Glutamatergic neuron (in vitro differentiated cells): ENCODE measurements at regions not wholly inside any gene's neighbourhood (a gene's known extent, or its start where the extent isn't known, plus 50 kb on each side); places are given as distances from the start of the nearest gene placed in this dataset.

Experiments
- DNase-seq: peaks from one replicate; pipeline ENCODE4 v3.0.0; 2022
- H3K27ac Mint-ChIP-seq: one replicate; pipeline ENCODE4 v1.8.0; 2020; ENCODE audit warnings: mild to moderate bottlenecking, mixed read lengths, inconsistent platforms; ENCODE audit not compliant: unreplicated experiment
- H3K27me3 Mint-ChIP-seq: one replicate; pipeline ENCODE4 v1.8.0; 2020; ENCODE audit warnings: mild to moderate bottlenecking, moderate library complexity, mixed read lengths, inconsistent platforms; ENCODE audit not compliant: unreplicated experiment
- H3K36me3 Mint-ChIP-seq: one replicate; pipeline ENCODE4 v1.8.0; 2020; ENCODE audit warnings: mild to moderate bottlenecking, mixed read lengths, inconsistent platforms; ENCODE audit not compliant: unreplicated experiment
- H3K4me1 Mint-ChIP-seq: one replicate; pipeline ENCODE4 v1.8.0; 2020; ENCODE audit warnings: mild to moderate bottlenecking, low read depth, mixed read lengths, inconsistent platforms; ENCODE audit not compliant: unreplicated experiment
- H3K4me3 Mint-ChIP-seq: one replicate; pipeline ENCODE4 v1.8.0; 2020; ENCODE audit warnings: mild to moderate bottlenecking, mixed read lengths, inconsistent platforms; ENCODE audit not compliant: unreplicated experiment
- H3K9me3 Mint-ChIP-seq: one replicate; pipeline ENCODE4 v1.8.0; 2020; ENCODE audit warnings: mild to moderate bottlenecking, moderate library complexity, mixed read lengths, inconsistent platforms; ENCODE audit not compliant: unreplicated experiment
- TF ChIP-seq, protein P1 (sequence below): fragments of 200-600 bp; sonication (generic); IDR thresholded peaks from one replicate; pipeline ENCODE4 v1.5.0; 2021; ENCODE audit not compliant: partially characterized antibody, unreplicated experiment

DNA sequence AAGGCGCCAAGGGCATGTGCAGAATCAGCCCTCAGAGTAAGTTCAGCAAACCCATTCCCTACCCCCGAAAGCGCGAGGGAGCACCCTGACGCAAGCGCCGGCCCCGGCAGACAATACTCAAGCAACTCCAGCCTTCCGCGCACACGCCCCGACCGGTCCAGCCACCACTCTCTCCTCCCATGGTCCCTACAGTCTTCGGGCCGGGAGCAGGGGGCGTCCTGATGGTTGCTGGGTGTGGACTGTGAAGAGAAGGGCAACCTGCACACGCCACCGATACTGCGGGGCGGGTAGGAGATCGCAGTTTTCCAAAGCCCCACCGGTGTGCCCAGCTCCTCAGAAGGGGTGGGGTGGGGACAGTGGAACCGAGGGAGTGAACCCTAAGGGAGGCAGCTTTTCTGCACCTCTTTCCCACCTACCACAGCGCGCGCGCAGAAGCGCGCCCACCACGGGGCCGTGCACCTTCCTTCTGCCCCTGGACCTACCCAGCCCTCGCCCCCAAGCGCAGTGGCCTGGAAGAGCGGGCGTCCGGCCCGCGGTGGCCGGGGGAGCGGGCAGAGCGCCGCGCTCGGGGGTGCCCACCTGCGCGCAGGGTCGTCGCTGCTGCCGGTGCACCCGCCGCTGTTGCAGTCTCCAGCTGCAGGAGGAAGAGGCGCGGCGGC lies 650.2 kb upstream of the DIPK2B start:
- Mint-ChIP-seq H3K27ac (peak overlapping the region; percentile 78), H3K4me3 (peak overlapping the region; percentile 96), H3K36me3 (no peaks in the 10 kb centered on the region), H3K9me3 (peaks cover 2% of the 10 kb centered on the region), H3K4me1 (peaks cover 2% of the 10 kb centered on the region), H3K27me3 (no peaks in the 10 kb centered on the region)
- peak; percentile 49 for DNase-seq
- TF ChIP-seq, protein P1, sequence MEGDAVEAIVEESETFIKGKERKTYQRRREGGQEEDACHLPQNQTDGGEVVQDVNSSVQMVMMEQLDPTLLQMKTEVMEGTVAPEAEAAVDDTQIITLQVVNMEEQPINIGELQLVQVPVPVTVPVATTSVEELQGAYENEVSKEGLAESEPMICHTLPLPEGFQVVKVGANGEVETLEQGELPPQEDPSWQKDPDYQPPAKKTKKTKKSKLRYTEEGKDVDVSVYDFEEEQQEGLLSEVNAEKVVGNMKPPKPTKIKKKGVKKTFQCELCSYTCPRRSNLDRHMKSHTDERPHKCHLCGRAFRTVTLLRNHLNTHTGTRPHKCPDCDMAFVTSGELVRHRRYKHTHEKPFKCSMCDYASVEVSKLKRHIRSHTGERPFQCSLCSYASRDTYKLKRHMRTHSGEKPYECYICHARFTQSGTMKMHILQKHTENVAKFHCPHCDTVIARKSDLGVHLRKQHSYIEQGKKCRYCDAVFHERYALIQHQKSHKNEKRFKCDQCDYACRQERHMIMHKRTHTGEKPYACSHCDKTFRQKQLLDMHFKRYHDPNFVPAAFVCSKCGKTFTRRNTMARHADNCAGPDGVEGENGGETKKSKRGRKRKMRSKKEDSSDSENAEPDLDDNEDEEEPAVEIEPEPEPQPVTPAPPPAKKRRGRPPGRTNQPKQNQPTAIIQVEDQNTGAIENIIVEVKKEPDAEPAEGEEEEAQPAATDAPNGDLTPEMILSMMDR: no peak

DNA sequence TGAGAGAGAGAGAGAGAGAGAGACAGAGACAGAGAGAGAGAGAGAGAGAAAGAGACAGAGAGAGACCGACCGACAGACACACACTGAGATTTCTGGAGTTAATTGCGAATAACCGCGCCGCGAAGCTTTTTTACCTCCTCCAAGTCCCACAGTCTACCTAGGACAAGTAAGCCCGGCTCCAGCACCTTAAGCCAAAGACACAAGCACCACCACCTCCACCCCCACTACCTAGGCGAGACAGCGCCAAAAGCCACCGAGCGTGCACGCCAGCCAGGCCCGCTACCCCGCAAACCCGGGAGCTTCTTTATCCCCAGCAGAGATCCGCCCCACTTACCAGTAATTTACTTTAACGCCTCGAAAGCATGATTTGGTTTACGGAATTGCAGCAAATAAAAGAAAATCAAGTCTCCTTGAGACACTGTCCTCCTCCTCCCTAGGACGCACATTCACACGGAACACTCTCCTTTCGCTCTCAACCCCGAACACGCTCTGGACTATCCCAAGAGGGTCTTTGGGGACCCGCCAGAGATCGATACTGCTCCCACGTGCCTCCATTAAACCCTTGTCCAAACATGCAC lies 649.6 kb upstream of the DIPK2B start:
- H3K9me3 Mint-ChIP-seq: peaks cover 2% of the 10 kb centered on the region
- H3K4me3 Mint-ChIP-seq: peak overlapping the region; percentile 96
- peaks cover 2% of the 10 kb centered on the region for H3K4me1 Mint-ChIP-seq
- no peaks in the 10 kb centered on the region for H3K36me3 Mint-ChIP-seq
- no peaks in the 10 kb centered on the region for H3K27me3 Mint-ChIP-seq
- TF ChIP-seq, protein P1: no peak
- peak overlapping the region; percentile 78 for H3K27ac Mint-ChIP-seq
- DNase-seq: no peak

DNA sequence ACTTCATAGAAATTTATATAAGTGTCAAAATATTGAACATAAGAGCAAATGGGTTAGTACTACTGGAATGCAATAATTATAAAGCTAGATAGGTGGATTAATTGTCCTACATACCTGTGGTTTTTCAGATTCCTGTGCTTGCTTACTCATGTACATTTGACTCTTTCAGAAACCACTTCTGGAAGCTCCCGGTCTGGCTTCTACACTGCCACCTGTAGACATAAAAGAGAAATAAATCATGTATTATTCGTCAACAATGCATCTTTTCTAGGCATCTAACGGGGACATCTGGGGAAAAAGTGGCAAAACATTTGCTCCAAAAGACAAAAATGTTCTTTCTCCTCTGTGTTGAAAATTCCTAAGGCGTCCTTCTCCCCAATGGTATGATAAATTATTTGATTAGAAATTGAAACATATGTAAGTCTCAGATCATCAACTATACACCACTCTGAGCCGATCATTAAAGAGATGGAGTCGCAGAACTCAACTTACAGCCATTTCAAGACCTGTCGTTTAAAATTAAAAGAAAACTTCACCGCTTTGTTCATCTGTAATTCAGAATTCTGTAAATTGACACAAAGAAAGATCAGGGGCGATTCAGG lies 648.7 kb upstream of the DIPK2B start:
- peaks cover 2% of the 10 kb centered on the region for H3K9me3 Mint-ChIP-seq
- no peak for DNase-seq
- TF ChIP-seq, protein P1: no peak
- peaks cover 2% of the 10 kb centered on the region for H3K4me1 Mint-ChIP-seq
- peak overlapping the region; percentile 96 for H3K4me3 Mint-ChIP-seq
- H3K27me3 Mint-ChIP-seq: no peaks in the 10 kb centered on the region
- H3K36me3 Mint-ChIP-seq: no peaks in the 10 kb centered on the region
- H3K27ac Mint-ChIP-seq: no peak overlapping the region

DNA sequence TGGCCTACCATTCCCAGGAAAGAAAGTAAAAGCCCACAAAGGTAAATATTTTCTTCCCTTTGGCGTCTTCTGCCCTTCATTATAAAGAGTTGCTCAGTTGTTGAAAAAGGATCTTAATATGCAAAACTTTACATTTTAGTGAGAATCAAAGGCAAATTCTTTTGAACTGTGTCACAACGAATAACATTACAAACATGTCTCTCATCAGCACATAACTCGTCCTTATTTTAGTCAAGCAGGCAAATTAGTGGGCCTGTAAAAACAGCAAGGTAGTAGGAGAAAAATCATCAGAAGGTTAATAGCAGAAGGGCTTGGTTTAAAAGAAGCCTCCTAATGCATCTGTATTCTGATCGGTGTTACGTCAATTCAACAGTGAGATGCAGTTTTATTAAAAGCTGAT lies 647.3 kb upstream of the DIPK2B start:
- no peaks in the 10 kb centered on the region for H3K27me3 Mint-ChIP-seq
- H3K9me3 Mint-ChIP-seq: peaks cover 2% of the 10 kb centered on the region
- H3K36me3 Mint-ChIP-seq: no peaks in the 10 kb centered on the region
- TF ChIP-seq, protein P1: no peak
- no peak overlapping the region for H3K4me3 Mint-ChIP-seq
- no peak for DNase-seq
- H3K27ac Mint-ChIP-seq: no peak overlapping the region
- H3K4me1 Mint-ChIP-seq: peaks cover 1% of the 10 kb centered on the region

DNA sequence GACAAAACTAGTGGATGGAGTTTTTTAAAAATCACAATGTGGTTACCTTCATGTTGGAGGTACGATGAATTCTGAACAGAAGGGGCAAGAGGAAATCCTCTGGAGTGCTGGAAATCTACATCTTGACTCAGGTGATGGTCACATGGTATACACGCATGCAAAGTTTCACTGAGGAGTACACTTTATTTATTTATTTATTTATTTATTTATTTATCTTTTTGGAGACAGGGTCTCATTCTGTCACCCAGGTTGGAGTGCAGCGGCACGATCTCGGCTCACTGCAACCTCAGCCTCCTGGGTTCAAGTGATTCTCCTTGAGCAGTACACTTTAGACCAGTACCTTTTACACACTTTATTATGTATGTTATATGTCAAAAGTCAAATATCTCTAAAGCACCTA lies 645.7 kb upstream of the DIPK2B start:
- H3K9me3 Mint-ChIP-seq: peaks cover 2% of the 10 kb centered on the region

More for the DNA sequence above, 645.7 kb upstream of the DIPK2B start:
- no peak overlapping the region for H3K4me3 Mint-ChIP-seq
- no peak for DNase-seq
- no peaks in the 10 kb centered on the region for H3K27me3 Mint-ChIP-seq
- TF ChIP-seq, protein P1: no peak
- H3K27ac Mint-ChIP-seq: no peak overlapping the region
- no peaks in the 10 kb centered on the region for H3K36me3 Mint-ChIP-seq
- H3K4me1 Mint-ChIP-seq: peaks cover 5% of the 10 kb centered on the region
